ENCODE measurements at regions not wholly inside any gene's neighbourhood (a gene's known extent, or its start where the extent isn't known, plus 50 kb on each side); places are given as distances from the start of the nearest gene placed in this dataset.

- TF ChIP-seq CTCF (IDR thresholded peaks at IDR 0.05) (no peak), EZH2 (IDR thresholded peaks at IDR 0.05; ENCODE audit: borderline replicate concordance, insufficient read depth, low read depth, low read length, poor library complexity, severe bottlenecking) (no peak)
Measured at GRCh38 chr4:124526331-124526730, 186.2 kb downstream of the ANKRD50 start.

All from B cell (primary cell).